HG03432 (cell line): ENCODE measurements at regions not wholly inside any gene's neighbourhood (a gene's known extent, or its start where the extent isn't known, plus 50 kb on each side); places are given as distances from the start of the nearest gene placed in this dataset.

Source experiments
- ATAC-seq: cut with Tn5 transposase; IDR thresholded peaks from one replicate; pipeline ENCODE4 v1.9.1; 2021; ENCODE audit warnings: mild to moderate bottlenecking, moderate library complexity; ENCODE audit not compliant: unreplicated experiment

GRCh38 chr6:103255132-103255531 is 1604.6 kb downstream of the HACE1 start:
- ATAC-seq = no peak

GRCh38 chr6:103236923-103237322 is 1622.8 kb downstream of the HACE1 start:
- no peak for ATAC-seq

GRCh38 chr6:103231181-103231580 is 1628.5 kb downstream of the HACE1 start:
- no peak for ATAC-seq

GRCh38 chr6:103215847-103216246 is 1643.9 kb downstream of the HACE1 start:
- no peak for ATAC-seq

- ATAC-seq = no peak
These were observed 1649.0 kb downstream of the HACE1 start for GRCh38 chr6:103210686-103211085.

GRCh38 chr6:103198386-103198785 is 1661.3 kb downstream of the HACE1 start:
- ATAC-seq = no peak

- peak; percentile 82 for ATAC-seq
These were observed 1666.3 kb downstream of the HACE1 start for GRCh38 chr6:103193413-103193812.

GRCh38 chr6:103191391-103192093 is 1668.2 kb downstream of the HACE1 start:
- ATAC-seq = no peak

- no peak for ATAC-seq
These were observed 1674.9 kb downstream of the HACE1 start for GRCh38 chr6:103184776-103185175.

- no peak for ATAC-seq
These were observed 1675.8 kb downstream of the HACE1 start for GRCh38 chr6:103183831-103184411.

GRCh38 chr6:103178193-103178592 is 1681.5 kb downstream of the HACE1 start:
- ATAC-seq = no peak

- ATAC-seq = peak; percentile 61
These were observed 1681.9 kb downstream of the HACE1 start for GRCh38 chr6:103177791-103178190.

- ATAC-seq = no peak
These were observed 1684.7 kb downstream of the HACE1 start for GRCh38 chr6:103175056-103175455.

GRCh38 chr6:103167345-103168071 is 1692.2 kb downstream of the HACE1 start:
- no peak for ATAC-seq

GRCh38 chr6:103154779-103155572 is 1704.7 kb downstream of the HACE1 start:
- ATAC-seq = no peak

GRCh38 chr6:103153016-103153415 is 1706.7 kb downstream of the HACE1 start:
- no peak for ATAC-seq

GRCh38 chr6:103142902-103143301 is 1716.8 kb downstream of the HACE1 start:
- ATAC-seq = no peak

GRCh38 chr6:103140308-103141027 is 1719.3 kb downstream of the HACE1 start:
- ATAC-seq = no peak

- no peak for ATAC-seq
These were observed 1720.3 kb downstream of the HACE1 start for GRCh38 chr6:103139377-103139776.

- ATAC-seq = no peak
These were observed 1731.0 kb downstream of the GRIK2 start for GRCh38 chr6:103124471-103124870.
